ENCODE measurements at regions not wholly inside any gene's neighbourhood (a gene's known extent, or its start where the extent isn't known, plus 50 kb on each side); places are given as distances from the start of the nearest gene placed in this dataset.

GRCh38 chr17:6893382-6894205, 62.1 kb upstream of the TEKT1 start:
- Mint-ChIP-seq H3K27ac (no peak overlapping the region), H3K4me1 (no peaks in the 10 kb centered on the region), H3K27me3 (ENCODE audit: low read depth) (peaks cover 72% of the 10 kb centered on the region), H3K36me3 (peaks cover 12% of the 10 kb centered on the region), H3K9me3 (peaks cover 9% of the 10 kb centered on the region), H3K4me3 (no peak overlapping the region)
- no peak for DNase-seq (ENCODE audit: low spot score in 2 of 2, unreplicated experiment in 2 of 2)
- TF ChIP-seq CTCF (IDR thresholded peaks at IDR 0.05; ENCODE audit: unreplicated experiment) = no peak

GRCh38 chr17:6894206-6894528, 62.6 kb upstream of the TEKT1 start:
- Mint-ChIP-seq H3K36me3 (peaks cover 10% of the 10 kb centered on the region), H3K27me3 (ENCODE audit: low read depth) (peaks cover 72% of the 10 kb centered on the region), H3K4me3 (no peak overlapping the region), H3K9me3 (peaks cover 6% of the 10 kb centered on the region), H3K27ac (no peak overlapping the region), H3K4me1 (no peaks in the 10 kb centered on the region)
- no peak for DNase-seq (ENCODE audit: low spot score in 2 of 2, unreplicated experiment in 2 of 2)
- no peak for TF ChIP-seq CTCF (IDR thresholded peaks at IDR 0.05; ENCODE audit: unreplicated experiment)

GRCh38 chr17:6901086-6901485, 69.6 kb upstream of the TEKT1 start:
- no peaks in the 10 kb centered on the region for H3K9me3 Mint-ChIP-seq
- TF ChIP-seq CTCF (IDR thresholded peaks at IDR 0.05; ENCODE audit: unreplicated experiment) = no peak
- H3K36me3 Mint-ChIP-seq = peaks cover 14% of the 10 kb centered on the region
- H3K27me3 Mint-ChIP-seq (ENCODE audit: low read depth) = peaks cover 18% of the 10 kb centered on the region
- no peak for DNase-seq (ENCODE audit: low spot score in 2 of 2, unreplicated experiment in 2 of 2)
- H3K4me1 Mint-ChIP-seq = no peaks in the 10 kb centered on the region
- no peak overlapping the region for H3K4me3 Mint-ChIP-seq
- no peak overlapping the region for H3K27ac Mint-ChIP-seq

GRCh38 chr17:6903326-6903900, 71.9 kb upstream of the TEKT1 start:
- no peak for TF ChIP-seq CTCF (IDR thresholded peaks at IDR 0.05; ENCODE audit: unreplicated experiment)
- Mint-ChIP-seq H3K9me3 (no peaks in the 10 kb centered on the region), H3K4me1 (no peaks in the 10 kb centered on the region), H3K4me3 (no peak overlapping the region), H3K27ac (no peak overlapping the region), H3K27me3 (ENCODE audit: low read depth) (peaks cover 2% of the 10 kb centered on the region), H3K36me3 (peaks cover 5% of the 10 kb centered on the region)
- DNase-seq (ENCODE audit: low spot score in 2 of 2, unreplicated experiment in 2 of 2) = no peak

GRCh38 chr17:6908807-6909206, 77.3 kb upstream of the TEKT1 start:
- DNase-seq (ENCODE audit: low spot score in 2 of 2, unreplicated experiment in 2 of 2) = no peak
- Mint-ChIP-seq H3K27ac (no peak overlapping the region), H3K4me1 (no peaks in the 10 kb centered on the region), H3K9me3 (no peaks in the 10 kb centered on the region), H3K36me3 (peaks cover 3% of the 10 kb centered on the region), H3K4me3 (no peak overlapping the region), H3K27me3 (ENCODE audit: low read depth) (peaks cover 20% of the 10 kb centered on the region)
- TF ChIP-seq CTCF (IDR thresholded peaks at IDR 0.05; ENCODE audit: unreplicated experiment) = no peak
